ENCODE measurements at regions not wholly inside any gene's neighbourhood (a gene's known extent, or its start where the extent isn't known, plus 50 kb on each side); places are given as distances from the start of the nearest gene placed in this dataset.
A peak's percentile ranks its signal among the peaks of the same experiment; 100 is the strongest.

GRCh38 chr2:34365932-34366331 is 766.8 kb upstream of the FAM98A start:
- no peaks in the 10 kb centered on the region for H3K27me3 ChIP-seq (ENCODE audit: control insufficient read depth, insufficient read depth, low read length)
- no CpG with 5 or more reads among the region's 3 CpGs for WGBS (ENCODE audit: insufficient coverage, insufficient read length)
- peaks cover 2% of the 10 kb centered on the region; the same call in 1 of the 2 replicates for H3K4me1 ChIP-seq (ENCODE audit: control insufficient read depth, insufficient read depth, low read length)
- H3K4me3 ChIP-seq (ENCODE audit: low read length), result no peak overlapping the region
- H3K36me3 ChIP-seq (ENCODE audit: control insufficient read depth, insufficient read depth, low read length), result no peaks in the 10 kb centered on the region
- no peaks in the 10 kb centered on the region for H3K9me3 ChIP-seq (ENCODE audit: control insufficient read depth, insufficient read depth, low read length)
- DNase-seq (ENCODE audit: low read depth, low spot score), result peak; percentile 68
- no peak overlapping the region for H3K27ac ChIP-seq (ENCODE audit: low read length)

- peaks cover 2% of the 10 kb centered on the region; the same call in 1 of the 2 replicates for H3K4me1 ChIP-seq (ENCODE audit: control insufficient read depth, insufficient read depth, low read length)
- H3K27me3 ChIP-seq (ENCODE audit: control insufficient read depth, insufficient read depth, low read length), result no peaks in the 10 kb centered on the region
- no peak overlapping the region for H3K27ac ChIP-seq (ENCODE audit: low read length)
- no peaks in the 10 kb centered on the region for H3K9me3 ChIP-seq (ENCODE audit: control insufficient read depth, insufficient read depth, low read length)
- no peaks in the 10 kb centered on the region for H3K36me3 ChIP-seq (ENCODE audit: control insufficient read depth, insufficient read depth, low read length)
- DNase-seq (ENCODE audit: low read depth, low spot score), result no peak
- no CpG with 5 or more reads among the region's 2 CpGs for WGBS (ENCODE audit: insufficient coverage, insufficient read length)
- H3K4me3 ChIP-seq (ENCODE audit: low read length), result no peak overlapping the region
Observed at GRCh38 chr2:34365512-34365911, 766.4 kb upstream of the FAM98A start.

GRCh38 chr2:34353509-34354113 is 754.5 kb upstream of the FAM98A start:
- H3K36me3 ChIP-seq (ENCODE audit: control insufficient read depth, insufficient read depth, low read length), result no peaks in the 10 kb centered on the region
- no peaks in the 10 kb centered on the region for H3K9me3 ChIP-seq (ENCODE audit: control insufficient read depth, insufficient read depth, low read length)
- no peak overlapping the region for H3K27ac ChIP-seq (ENCODE audit: low read length)
- H3K4me1 ChIP-seq (ENCODE audit: control insufficient read depth, insufficient read depth, low read length), result no peaks in the 10 kb centered on the region
- WGBS (ENCODE audit: insufficient coverage, insufficient read length), result no CpG with 5 or more reads among the region's 2 CpGs
- DNase-seq (ENCODE audit: low read depth, low spot score), result no peak
- H3K4me3 ChIP-seq (ENCODE audit: low read length), result no peak overlapping the region
- no peaks in the 10 kb centered on the region for H3K27me3 ChIP-seq (ENCODE audit: control insufficient read depth, insufficient read depth, low read length)

GRCh38 chr2:34349527-34349926 is 750.4 kb upstream of the FAM98A start:
- no peak for DNase-seq (ENCODE audit: low read depth, low spot score)
- no peaks in the 10 kb centered on the region for H3K9me3 ChIP-seq (ENCODE audit: control insufficient read depth, insufficient read depth, low read length)
- no peaks in the 10 kb centered on the region for H3K4me1 ChIP-seq (ENCODE audit: control insufficient read depth, insufficient read depth, low read length)
- H3K36me3 ChIP-seq (ENCODE audit: control insufficient read depth, insufficient read depth, low read length), result no peaks in the 10 kb centered on the region
- no peak overlapping the region for H3K4me3 ChIP-seq (ENCODE audit: low read length)
- WGBS (ENCODE audit: insufficient coverage, insufficient read length), result no CpG with 5 or more reads among the region's 1 CpG
- no peaks in the 10 kb centered on the region for H3K27me3 ChIP-seq (ENCODE audit: control insufficient read depth, insufficient read depth, low read length)
- no peak overlapping the region for H3K27ac ChIP-seq (ENCODE audit: low read length)

GRCh38 chr2:34345030-34345429 is 745.9 kb upstream of the FAM98A start:
- H3K36me3 ChIP-seq (ENCODE audit: control insufficient read depth, insufficient read depth, low read length), result no peaks in the 10 kb centered on the region
- no peak for DNase-seq (ENCODE audit: low read depth, low spot score)
- no peaks in the 10 kb centered on the region for H3K4me1 ChIP-seq (ENCODE audit: control insufficient read depth, insufficient read depth, low read length)
- no peak overlapping the region for H3K4me3 ChIP-seq (ENCODE audit: low read length)
- no peaks in the 10 kb centered on the region for H3K27me3 ChIP-seq (ENCODE audit: control insufficient read depth, insufficient read depth, low read length)
- no peak overlapping the region for H3K27ac ChIP-seq (ENCODE audit: low read length)
- no peaks in the 10 kb centered on the region for H3K9me3 ChIP-seq (ENCODE audit: control insufficient read depth, insufficient read depth, low read length)
- WGBS (ENCODE audit: insufficient coverage, insufficient read length), result no CpG with 5 or more reads among the region's 2 CpGs

- no peaks in the 10 kb centered on the region for H3K27me3 ChIP-seq (ENCODE audit: control insufficient read depth, insufficient read depth, low read length)
- WGBS (ENCODE audit: insufficient coverage, insufficient read length), result no CpG with 5 or more reads among the region's 1 CpG
- H3K4me3 ChIP-seq (ENCODE audit: low read length), result no peak overlapping the region
- H3K9me3 ChIP-seq (ENCODE audit: control insufficient read depth, insufficient read depth, low read length), result no peaks in the 10 kb centered on the region
- H3K36me3 ChIP-seq (ENCODE audit: control insufficient read depth, insufficient read depth, low read length), result no peaks in the 10 kb centered on the region
- H3K27ac ChIP-seq (ENCODE audit: low read length), result no peak overlapping the region
- no peak for DNase-seq (ENCODE audit: low read depth, low spot score)
- H3K4me1 ChIP-seq (ENCODE audit: control insufficient read depth, insufficient read depth, low read length), result no peaks in the 10 kb centered on the region
Observed at GRCh38 chr2:34340307-34340706, 741.2 kb upstream of the FAM98A start.

GRCh38 chr2:34337735-34338134 is 738.6 kb upstream of the FAM98A start:
- Histone ChIP-seq H3K36me3 (ENCODE audit: control insufficient read depth, insufficient read depth, low read length) (no peaks in the 10 kb centered on the region), H3K27me3 (ENCODE audit: control insufficient read depth, insufficient read depth, low read length) (no peaks in the 10 kb centered on the region), H3K9me3 (ENCODE audit: control insufficient read depth, insufficient read depth, low read length) (no peaks in the 10 kb centered on the region), H3K4me3 (ENCODE audit: low read length) (no peak overlapping the region), H3K4me1 (ENCODE audit: control insufficient read depth, insufficient read depth, low read length) (no peaks in the 10 kb centered on the region), H3K27ac (ENCODE audit: low read length) (no peak overlapping the region)
- no peak for DNase-seq (ENCODE audit: low read depth, low spot score)
- WGBS (ENCODE audit: insufficient coverage, insufficient read length), result no CpG with 5 or more reads among the region's 3 CpGs

GRCh38 chr2:34332813-34333212 is 733.7 kb upstream of the FAM98A start:
- WGBS (ENCODE audit: insufficient coverage, insufficient read length), result no CpG with 5 or more reads among the region's 2 CpGs

GRCh38 chr2:34320056-34320455 is 721.0 kb upstream of the FAM98A start:
- Histone ChIP-seq H3K4me1 (ENCODE audit: control insufficient read depth, insufficient read depth, low read length) (no peaks in the 10 kb centered on the region), H3K36me3 (ENCODE audit: control insufficient read depth, insufficient read depth, low read length) (no peaks in the 10 kb centered on the region), H3K4me3 (ENCODE audit: low read length) (no peak overlapping the region), H3K27me3 (ENCODE audit: control insufficient read depth, insufficient read depth, low read length) (no peaks in the 10 kb centered on the region), H3K9me3 (ENCODE audit: control insufficient read depth, insufficient read depth, low read length) (no peaks in the 10 kb centered on the region), H3K27ac (ENCODE audit: low read length) (no peak overlapping the region)
- WGBS (ENCODE audit: insufficient coverage, insufficient read length), result no CpG with 5 or more reads among the region's 2 CpGs
- DNase-seq (ENCODE audit: low read depth, low spot score), result no peak

More at GRCh38 chr2:34332813-34333212, 733.7 kb upstream of the FAM98A start:
- DNase-seq (ENCODE audit: low read depth, low spot score), result no peak
- Histone ChIP-seq H3K4me1 (ENCODE audit: control insufficient read depth, insufficient read depth, low read length) (no peaks in the 10 kb centered on the region; the same call in 1 of the 2 replicates), H3K36me3 (ENCODE audit: control insufficient read depth, insufficient read depth, low read length) (no peaks in the 10 kb centered on the region), H3K4me3 (ENCODE audit: low read length) (no peak overlapping the region), H3K27ac (ENCODE audit: low read length) (no peak overlapping the region), H3K27me3 (ENCODE audit: control insufficient read depth, insufficient read depth, low read length) (no peaks in the 10 kb centered on the region), H3K9me3 (ENCODE audit: control insufficient read depth, insufficient read depth, low read length) (no peaks in the 10 kb centered on the region)

- WGBS (ENCODE audit: insufficient coverage, insufficient read length), result no CpG with 5 or more reads among the region's 3 CpGs
- DNase-seq (ENCODE audit: low read depth, low spot score), result no peak
- no peaks in the 10 kb centered on the region for H3K27me3 ChIP-seq (ENCODE audit: control insufficient read depth, insufficient read depth, low read length)
- H3K4me1 ChIP-seq (ENCODE audit: control insufficient read depth, insufficient read depth, low read length), result no peaks in the 10 kb centered on the region
- H3K4me3 ChIP-seq (ENCODE audit: low read length), result no peak overlapping the region
- H3K27ac ChIP-seq (ENCODE audit: low read length), result no peak overlapping the region
- H3K9me3 ChIP-seq (ENCODE audit: control insufficient read depth, insufficient read depth, low read length), result no peaks in the 10 kb centered on the region
- no peaks in the 10 kb centered on the region for H3K36me3 ChIP-seq (ENCODE audit: control insufficient read depth, insufficient read depth, low read length)
Observed at GRCh38 chr2:34317797-34318196, 718.7 kb upstream of the FAM98A start.

- Histone ChIP-seq H3K9me3 (ENCODE audit: control insufficient read depth, insufficient read depth, low read length) (no peaks in the 10 kb centered on the region), H3K27ac (ENCODE audit: low read length) (no peak overlapping the region), H3K27me3 (ENCODE audit: control insufficient read depth, insufficient read depth, low read length) (no peaks in the 10 kb centered on the region), H3K36me3 (ENCODE audit: control insufficient read depth, insufficient read depth, low read length) (no peaks in the 10 kb centered on the region), H3K4me1 (ENCODE audit: control insufficient read depth, insufficient read depth, low read length) (no peaks in the 10 kb centered on the region), H3K4me3 (ENCODE audit: low read length) (no peak overlapping the region)
- no CpG with 5 or more reads among the region's 1 CpG for WGBS (ENCODE audit: insufficient coverage, insufficient read length)
- no peak for DNase-seq (ENCODE audit: low read depth, low spot score)
Observed at GRCh38 chr2:34316788-34317187, 717.7 kb upstream of the FAM98A start.

Measured in iPS DF 6.9 (cell line).